IPS DF 19.7 (cell line): ENCODE measurements at regions not wholly inside any gene's neighbourhood (a gene's known extent, or its start where the extent isn't known, plus 50 kb on each side); places are given as distances from the start of the nearest gene placed in this dataset.
"Not testable (repeated sequence)": the region's sequence is repeated elsewhere in the genome, so short reads cannot be mapped to it uniquely, and the experiment has no call there.

Source experiments
- DNase-seq: peaks from one replicate; pipeline ENCODE4 v3.0.0-alpha.2; 2013; ENCODE audit warnings: low read depth, low spot score

- no peak for DNase-seq
Measured at GRCh38 chr9:119933191-119933590, 564.0 kb upstream of the BRINP1 start.

GRCh38 chr9:119924736-119925135 is 555.5 kb upstream of the BRINP1 start:
- no peak for DNase-seq

DNA sequence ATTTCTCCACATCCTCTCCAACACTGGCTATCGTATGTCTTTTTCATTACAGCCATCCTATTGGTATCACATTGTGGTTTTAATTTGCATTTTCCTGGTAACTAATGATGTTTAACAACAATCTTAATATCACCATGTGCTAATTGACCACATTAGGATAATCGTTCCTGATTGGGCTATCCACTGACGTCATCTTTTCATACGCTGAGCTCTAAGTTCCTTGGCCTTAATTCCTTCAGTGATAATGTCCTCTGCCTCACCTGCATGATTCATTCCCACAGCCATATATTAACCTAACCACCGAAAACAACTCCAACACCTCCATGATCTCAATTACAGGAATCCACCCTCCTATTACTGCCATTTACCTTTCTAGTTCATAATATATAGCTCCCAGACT is 547.9 kb upstream of the BRINP1 start:
- no peak for DNase-seq

DNA sequence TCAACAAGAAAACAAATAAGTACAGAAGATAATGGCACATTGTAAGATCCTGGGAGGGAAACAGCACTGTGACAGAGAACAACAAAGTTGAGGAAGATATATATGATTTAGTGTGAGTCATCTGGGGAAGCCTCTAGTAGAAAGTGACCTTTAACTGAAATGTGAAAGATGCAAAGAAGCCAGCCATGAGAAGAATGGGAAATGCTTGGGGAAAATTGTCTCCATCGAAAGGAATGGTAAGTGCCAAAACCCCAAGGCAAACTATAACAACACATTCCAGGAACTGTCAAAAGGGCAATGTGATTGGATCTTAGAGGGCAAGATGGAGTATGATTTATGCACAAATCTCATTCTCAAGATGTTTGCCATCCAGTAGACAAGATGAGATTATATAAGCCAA is 537.8 kb upstream of the BRINP1 start:
- no peak for DNase-seq

GRCh38 chr9:119905724-119906123 is 536.5 kb upstream of the BRINP1 start:
- no peak for DNase-seq

DNA sequence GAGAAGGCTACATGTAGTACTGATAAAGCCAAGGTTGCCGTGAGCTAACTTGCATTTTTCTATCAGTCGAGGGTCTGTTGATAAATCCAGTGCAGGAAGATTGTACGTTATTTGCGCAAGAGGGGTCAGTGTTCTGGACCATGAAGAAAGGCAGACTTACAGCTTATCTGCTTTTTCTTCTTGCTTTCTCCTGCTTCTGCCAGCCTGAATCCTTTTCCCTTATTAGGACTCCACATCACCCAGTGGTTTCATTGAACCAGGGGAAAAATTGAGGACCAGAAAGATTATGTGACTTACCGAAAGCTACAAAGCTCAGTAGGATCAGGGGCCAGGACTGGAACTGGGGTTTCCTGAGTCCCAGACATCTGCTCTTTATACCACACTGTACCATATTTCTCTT is 534.6 kb upstream of the BRINP1 start:
- no peak for DNase-seq

DNA sequence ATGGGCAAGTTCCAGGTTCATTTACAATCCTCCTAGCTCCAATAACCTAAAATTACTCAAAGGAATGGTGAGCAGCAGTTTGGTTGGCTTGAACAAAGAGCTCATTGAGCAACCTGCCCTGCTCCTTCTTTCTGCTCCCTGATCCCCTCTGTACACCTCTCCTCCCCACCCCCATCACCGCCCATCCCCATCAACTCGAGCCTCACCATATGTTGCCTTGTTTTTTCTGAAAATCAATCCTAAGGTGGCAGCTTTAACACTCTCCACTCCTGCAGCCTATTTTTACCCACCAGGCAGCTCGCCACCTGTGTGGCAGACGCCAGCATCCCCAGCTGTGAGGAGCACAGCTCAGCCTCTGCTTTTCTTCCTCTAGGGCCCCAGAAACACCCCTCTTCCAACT is 533.4 kb upstream of the BRINP1 start:
- DNase-seq = no peak

DNA sequence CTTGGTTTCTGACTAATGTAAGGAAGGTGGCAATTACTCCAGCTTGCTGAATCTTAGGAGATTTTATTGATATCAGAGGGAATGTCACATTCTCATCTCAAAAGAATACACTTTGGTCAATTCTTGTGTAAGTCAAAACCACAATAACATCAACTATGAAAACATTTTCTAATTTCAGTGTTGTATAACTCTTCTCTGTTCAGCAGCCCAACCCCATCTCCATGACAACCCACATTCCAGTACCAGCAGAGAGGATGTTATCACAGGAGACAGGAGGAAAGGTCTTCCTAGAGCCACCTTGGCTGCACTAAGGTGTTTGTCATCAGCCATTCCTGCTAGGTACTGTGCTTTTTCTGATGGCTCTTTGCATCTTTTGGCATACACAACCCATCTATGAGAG is 529.1 kb upstream of the BRINP1 start:
- DNase-seq = no peak

DNA sequence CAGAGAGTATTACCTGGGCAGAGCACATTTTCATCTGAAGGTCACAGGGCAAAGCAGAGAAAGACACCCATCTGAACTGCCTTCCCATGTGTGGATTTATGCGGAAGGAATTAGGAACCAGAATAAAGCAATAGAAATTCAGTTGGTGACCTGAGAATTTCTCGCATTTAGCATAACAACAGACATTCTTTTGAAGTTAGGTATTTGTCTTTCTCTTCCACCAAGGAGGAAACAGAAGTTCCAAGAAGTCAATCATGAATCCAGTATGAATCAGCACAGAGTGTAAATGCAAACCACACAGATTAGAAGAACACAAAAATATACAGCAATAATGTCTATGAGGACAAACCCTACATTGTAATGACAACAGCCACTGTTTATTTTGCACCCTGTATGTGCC is 515.2 kb upstream of the BRINP1 start:
- DNase-seq = peak; percentile 60

- no peak for DNase-seq
Measured at GRCh38 chr9:119881898-119882297, 512.7 kb upstream of the BRINP1 start.

DNA sequence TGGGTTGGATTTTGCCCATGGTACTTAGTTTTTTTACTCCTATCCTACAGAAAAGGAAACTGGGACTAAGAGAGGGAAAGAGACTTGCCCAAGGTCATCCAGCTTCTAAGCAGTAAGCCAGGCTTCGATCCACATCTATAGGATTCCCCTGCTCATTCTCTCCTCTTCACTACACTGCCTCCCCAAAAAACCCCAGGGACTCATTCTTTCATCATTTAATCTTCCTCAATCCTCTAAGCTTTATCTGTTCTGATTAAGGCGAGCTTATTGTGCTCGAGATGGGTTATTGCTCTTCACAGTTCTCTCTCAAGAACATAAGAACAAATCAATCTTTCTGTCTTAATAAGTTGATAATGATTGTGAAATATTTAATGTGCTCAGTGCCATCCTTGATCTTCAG is 511.1 kb upstream of the BRINP1 start:
- no peak for DNase-seq

GRCh38 chr9:119877306-119877705 is 508.1 kb upstream of the BRINP1 start:
- no peak for DNase-seq

- no peak for DNase-seq
Measured at GRCh38 chr9:119873877-119874276, 504.6 kb upstream of the BRINP1 start.

DNA sequence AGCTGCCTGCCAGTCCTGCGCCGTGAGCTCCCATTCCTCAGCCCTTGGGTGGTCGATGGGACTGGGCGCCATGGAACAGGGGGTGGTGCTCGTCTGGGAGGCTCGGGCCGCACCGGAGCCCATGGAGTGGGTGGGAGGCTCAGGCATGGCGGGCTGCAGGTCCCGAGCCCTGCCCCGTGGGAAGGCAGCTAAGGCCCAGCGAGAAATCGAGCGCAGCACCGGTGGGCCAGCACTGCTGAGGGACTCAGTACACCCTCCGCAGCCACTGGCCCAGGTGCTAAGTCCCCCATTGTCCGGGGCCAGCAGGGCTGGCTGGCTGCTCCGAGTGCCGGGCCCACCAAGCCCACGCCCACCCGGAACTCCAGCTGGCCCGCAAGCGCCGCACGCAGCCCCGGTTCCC is 501.0 kb upstream of the BRINP1 start:
- not testable (repeated sequence) for DNase-seq

- DNase-seq = no peak
Measured at GRCh38 chr9:119868694-119869093, 499.5 kb upstream of the BRINP1 start.

DNA sequence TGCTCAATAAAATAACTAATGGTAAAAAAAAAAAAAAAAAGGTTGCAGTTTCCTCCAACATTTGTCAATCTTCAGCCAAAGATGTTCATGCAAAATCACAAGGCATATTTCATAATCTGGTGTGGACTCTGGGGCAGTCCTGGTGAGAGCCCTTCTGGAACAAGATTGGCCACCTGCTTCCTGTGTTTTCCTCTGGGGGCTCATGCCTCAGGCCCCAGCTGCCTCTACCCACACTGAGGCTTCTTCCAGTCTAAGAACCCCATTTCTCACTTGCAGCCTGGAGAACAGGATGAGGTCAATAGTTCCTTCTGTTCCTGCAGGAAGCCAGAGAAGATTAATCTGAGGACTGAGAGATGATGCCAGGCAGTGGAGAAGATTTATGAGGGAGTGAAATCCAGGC is 492.6 kb upstream of the BRINP1 start:
- DNase-seq = no peak

DNA sequence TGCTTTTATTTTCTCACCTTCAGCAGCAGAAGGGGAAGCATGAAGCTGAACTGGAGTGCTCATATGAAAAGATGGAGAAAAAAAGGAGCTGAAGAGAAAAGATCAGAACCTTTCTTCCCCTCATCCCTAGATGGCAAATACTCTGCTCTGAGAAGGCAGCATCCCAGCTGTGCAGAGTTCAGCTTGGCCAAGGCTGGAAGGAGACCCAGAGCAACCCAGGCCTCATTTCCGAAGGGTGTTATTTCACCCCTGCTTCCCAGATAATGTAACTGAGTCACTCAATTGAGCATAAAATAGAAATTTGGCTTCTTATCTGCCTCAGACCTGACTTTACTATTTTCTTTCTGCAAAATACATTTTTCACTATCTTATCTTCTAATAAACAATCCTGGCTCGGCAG is 489.9 kb upstream of the BRINP1 start:
- no peak for DNase-seq

DNA sequence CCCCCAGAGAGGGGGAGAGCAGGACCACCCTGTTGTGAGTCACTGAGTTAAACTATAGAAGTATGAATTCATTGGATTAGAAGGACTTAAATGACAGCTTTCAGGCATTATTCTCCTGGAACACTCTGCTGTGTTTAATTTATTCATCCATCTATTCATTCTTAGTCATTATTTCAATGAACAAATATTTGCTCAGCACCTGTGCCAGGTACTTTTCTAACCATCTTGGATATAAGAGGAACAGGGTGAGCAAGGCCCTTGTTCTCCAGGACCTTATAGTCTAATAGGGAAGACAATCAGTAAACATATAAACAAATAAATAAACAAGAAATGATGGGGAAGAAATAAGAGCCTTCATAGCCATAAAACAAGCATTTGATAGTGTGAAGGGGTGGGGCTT is 483.9 kb upstream of the BRINP1 start:
- DNase-seq = no peak

GRCh38 chr9:119852390-119852789 is 483.2 kb upstream of the BRINP1 start:
- DNase-seq = no peak

DNA sequence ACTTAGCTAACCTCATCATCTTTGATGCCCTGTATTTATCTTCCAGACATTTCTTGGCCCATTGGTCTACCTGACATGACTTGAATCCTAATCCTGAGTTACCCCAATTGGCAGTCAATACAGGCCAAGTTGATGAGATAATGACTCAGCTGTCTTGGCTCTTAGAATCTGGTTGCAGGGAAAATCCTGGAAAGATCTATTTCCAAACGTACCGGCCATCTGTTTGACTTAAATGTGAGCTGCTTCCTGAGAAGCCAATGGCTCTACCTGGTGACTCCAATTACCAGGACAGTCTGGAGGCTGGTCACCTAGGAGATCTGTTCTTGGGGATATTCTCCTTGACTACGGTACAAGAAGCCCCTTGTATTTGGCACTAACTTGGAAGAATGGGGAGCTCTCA is 475.2 kb upstream of the BRINP1 start:
- DNase-seq = no peak

DNA sequence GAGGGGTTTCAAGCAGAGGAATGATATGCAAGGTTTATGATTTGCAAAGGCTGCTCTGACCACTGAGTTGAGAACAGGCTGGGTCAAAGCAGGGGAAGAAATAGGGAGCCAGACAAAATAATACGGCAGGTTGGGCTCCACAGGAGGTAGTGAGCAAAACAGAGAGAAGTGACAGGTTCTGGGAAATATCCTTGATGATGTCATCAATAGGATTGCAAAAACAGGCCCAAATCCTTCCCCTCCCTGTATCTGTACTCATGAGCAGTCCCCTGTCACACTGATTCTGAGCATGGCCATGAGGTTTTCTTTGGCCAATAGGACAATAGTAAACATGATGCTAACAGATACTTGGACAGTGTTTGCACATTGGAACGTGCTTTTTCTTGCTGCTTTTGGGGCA is 471.8 kb upstream of the BRINP1 start:
- DNase-seq = no peak

DNA sequence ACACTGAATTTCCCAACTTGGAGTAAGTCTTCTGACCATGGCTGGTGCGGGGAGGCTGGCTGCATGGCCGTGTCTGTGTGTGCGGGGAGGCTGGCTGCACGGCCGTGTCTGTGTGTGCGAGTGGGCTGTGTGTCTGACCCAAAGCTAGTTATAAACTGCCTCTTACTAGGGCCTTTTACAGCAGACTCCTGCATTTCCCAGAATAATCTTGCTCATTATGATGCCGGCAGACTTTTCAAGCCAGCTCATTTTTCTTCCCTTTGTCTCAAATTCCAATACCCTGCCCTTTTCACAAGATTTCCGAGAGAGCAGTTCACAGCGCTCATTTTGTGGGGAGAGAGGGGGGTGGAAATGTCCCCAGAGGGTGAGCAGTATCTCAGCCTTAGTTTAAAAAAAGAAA is 470.7 kb upstream of the BRINP1 start:
- no peak for DNase-seq

DNA sequence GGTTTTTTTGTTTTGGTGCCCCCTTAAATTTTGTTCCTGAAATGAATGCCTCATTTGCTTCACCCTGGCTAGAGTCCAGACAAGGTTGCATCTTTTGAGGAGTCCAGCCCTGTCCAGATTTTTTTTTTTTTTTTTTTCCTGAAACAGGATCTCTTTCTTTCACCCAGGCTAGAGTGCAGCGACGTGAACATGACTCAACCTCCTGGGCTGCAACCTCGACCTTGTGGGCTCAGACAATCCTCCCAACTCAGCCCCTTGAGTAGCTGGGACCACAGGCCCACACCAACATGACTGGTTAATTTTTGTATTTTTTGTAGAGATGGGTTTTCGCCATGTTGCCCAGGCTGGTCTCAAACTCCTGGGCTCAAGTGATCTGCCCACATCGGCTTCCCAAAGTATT is 469.0 kb upstream of the BRINP1 start:
- no peak for DNase-seq

DNA sequence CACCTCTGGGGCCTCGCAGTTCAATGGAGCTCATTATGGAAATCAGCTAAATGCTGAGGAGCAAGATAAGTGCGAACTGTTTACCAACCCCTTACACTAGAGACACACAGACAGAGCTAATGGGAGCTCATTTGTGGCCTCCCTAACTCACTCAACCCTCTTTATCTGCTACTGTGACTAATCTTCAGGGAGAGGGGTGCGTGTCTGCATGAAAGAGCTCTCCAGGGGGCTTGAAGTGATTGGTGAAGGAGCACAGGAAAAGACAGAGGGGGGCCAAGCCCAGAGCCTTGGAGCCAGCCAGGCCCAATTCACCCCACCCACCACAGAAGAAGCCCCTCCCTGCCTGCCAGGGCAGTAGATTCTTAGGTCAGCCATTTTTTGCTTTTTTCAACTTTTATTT is 466.8 kb upstream of the BRINP1 start:
- no peak for DNase-seq

GRCh38 chr9:119834064-119834620 is 464.9 kb upstream of the BRINP1 start:
- no peak for DNase-seq
